SH-SY5Y (cell line): ENCODE measurements at regions not wholly inside any gene's neighbourhood (a gene's known extent, or its start where the extent isn't known, plus 50 kb on each side); places are given as distances from the start of the nearest gene placed in this dataset.

Experiments
- GATA2 ChIP-seq: IDR thresholded peaks from 2 replicates; pipeline ENCODE4 v1.6.1; 2011; ENCODE audit warnings: mild to moderate bottlenecking, low read depth, low read length
- GATA3 ChIP-seq: IDR thresholded peaks from 2 replicates; pipeline ENCODE4 v1.6.1; 2011; ENCODE audit warnings: low read depth, mild to moderate bottlenecking, low read length, moderate library complexity

DNA sequence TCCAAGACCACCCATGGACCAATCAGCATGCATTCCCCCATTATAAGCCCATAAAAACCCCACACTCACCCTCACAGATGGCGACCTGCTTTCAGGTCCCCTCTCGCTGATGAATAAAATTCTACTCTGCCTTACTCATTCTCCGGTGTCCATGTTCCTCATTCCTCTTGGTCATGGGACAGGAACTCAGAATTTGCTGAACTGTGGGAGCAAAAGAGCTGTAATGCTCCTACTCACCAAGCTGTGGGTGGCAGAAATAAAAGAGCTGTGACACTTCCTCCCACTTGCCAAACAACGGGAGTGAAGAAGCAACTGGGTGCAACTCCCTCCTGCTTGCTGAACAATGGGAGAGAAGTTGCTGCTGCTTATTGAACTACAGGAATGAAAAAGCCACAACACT lies 168.5 kb upstream of the PCDH18 start:
- TF ChIP-seq GATA2, result no peak
- no peak for TF ChIP-seq GATA3
